ENCODE measurements at regions not wholly inside any gene's neighbourhood (a gene's known extent, or its start where the extent isn't known, plus 50 kb on each side); places are given as distances from the start of the nearest gene placed in this dataset.

GRCh38 chr14:48936362-48936761 lies 649.8 kb downstream of the RPS29 start:
- DNase-seq (ENCODE audit: low read depth), result no peak
- no peak for TF ChIP-seq CTCF (IDR thresholded peaks at IDR 0.05; ENCODE audit: insufficient read depth, low read depth, low read length, missing control alignments)
- no peak overlapping the region for H3K4me3 ChIP-seq (ENCODE audit: low read depth, low read length)

GRCh38 chr14:48925184-48925583 lies 661.0 kb downstream of the RPS29 start:
- DNase-seq (ENCODE audit: low read depth), result no peak
- no peak for TF ChIP-seq CTCF (IDR thresholded peaks at IDR 0.05; ENCODE audit: insufficient read depth, low read depth, low read length, missing control alignments)
- H3K4me3 ChIP-seq (ENCODE audit: low read depth, low read length), result no peak overlapping the region

GRCh38 chr14:48914921-48915320 lies 671.3 kb downstream of the RPS29 start:
- no peak for DNase-seq (ENCODE audit: low read depth)
- no peak overlapping the region for H3K4me3 ChIP-seq (ENCODE audit: low read depth, low read length)
- no peak for TF ChIP-seq CTCF (IDR thresholded peaks at IDR 0.05; ENCODE audit: insufficient read depth, low read depth, low read length, missing control alignments)

GRCh38 chr14:48914382-48914781 lies 671.8 kb downstream of the RPS29 start:
- no peak overlapping the region for H3K4me3 ChIP-seq (ENCODE audit: low read depth, low read length)
- no peak for DNase-seq (ENCODE audit: low read depth)
- no peak for TF ChIP-seq CTCF (IDR thresholded peaks at IDR 0.05; ENCODE audit: insufficient read depth, low read depth, low read length, missing control alignments)

GRCh38 chr14:48900565-48900964 lies 685.6 kb downstream of the RPS29 start:
- no peak for TF ChIP-seq CTCF (IDR thresholded peaks at IDR 0.05; ENCODE audit: insufficient read depth, low read depth, low read length, missing control alignments)
- DNase-seq (ENCODE audit: low read depth), result no peak
- H3K4me3 ChIP-seq (ENCODE audit: low read depth, low read length), result no peak overlapping the region

GRCh38 chr14:48890333-48890732 lies 695.8 kb downstream of the RPS29 start:
- no peak for TF ChIP-seq CTCF (IDR thresholded peaks at IDR 0.05; ENCODE audit: insufficient read depth, low read depth, low read length, missing control alignments)
- DNase-seq (ENCODE audit: low read depth), result no peak
- no peak overlapping the region for H3K4me3 ChIP-seq (ENCODE audit: low read depth, low read length)

GRCh38 chr14:48876806-48877340 lies 709.3 kb downstream of the RPS29 start:
- H3K4me3 ChIP-seq (ENCODE audit: low read depth, low read length), result no peak overlapping the region
- no peak for DNase-seq (ENCODE audit: low read depth)

More at GRCh38 chr14:48876806-48877340, 709.3 kb downstream of the RPS29 start:
- no peak for TF ChIP-seq CTCF (IDR thresholded peaks at IDR 0.05; ENCODE audit: insufficient read depth, low read depth, low read length, missing control alignments)
